GM19463 (cell line): ENCODE measurements at regions not wholly inside any gene's neighbourhood (a gene's known extent, or its start where the extent isn't known, plus 50 kb on each side); places are given as distances from the start of the nearest gene placed in this dataset.

Experiments
- ATAC-seq: cut with Tn5 transposase; IDR thresholded peaks from one replicate; pipeline ENCODE4 v1.9.1; 2021; ENCODE audit warnings: mild to moderate bottlenecking, moderate library complexity; ENCODE audit not compliant: unreplicated experiment

- ATAC-seq = no peak
These were observed 657.8 kb downstream of the GALC start for GRCh38 chr14:87334997-87335685.

GRCh38 chr14:87331991-87332390 lies 661.0 kb downstream of the GALC start:
- no peak for ATAC-seq

- ATAC-seq = no peak
These were observed 667.2 kb downstream of the GALC start for GRCh38 chr14:87325741-87326140.

- no peak for ATAC-seq
These were observed 669.8 kb downstream of the GALC start for GRCh38 chr14:87323191-87323590.

- no peak for ATAC-seq
These were observed 671.4 kb downstream of the GALC start for GRCh38 chr14:87321548-87321947.

GRCh38 chr14:87312894-87313205 lies 680.1 kb downstream of the GALC start:
- no peak for ATAC-seq

- ATAC-seq = no peak
These were observed 680.7 kb downstream of the GALC start for GRCh38 chr14:87312169-87312893.

- ATAC-seq = no peak
These were observed 683.4 kb downstream of the GALC start for GRCh38 chr14:87309557-87309956.

- ATAC-seq = no peak
These were observed 686.4 kb downstream of the GALC start for GRCh38 chr14:87306409-87307168.

- ATAC-seq = no peak
These were observed 687.6 kb downstream of the GALC start for GRCh38 chr14:87305345-87305744.

GRCh38 chr14:87304404-87304803 lies 688.6 kb downstream of the GALC start:
- no peak for ATAC-seq

GRCh38 chr14:87286826-87287225 lies 706.2 kb downstream of the GALC start:
- ATAC-seq = no peak

- ATAC-seq = no peak
These were observed 706.8 kb downstream of the GALC start for GRCh38 chr14:87286191-87286590.

- ATAC-seq = no peak
These were observed 707.5 kb downstream of the GALC start for GRCh38 chr14:87285506-87285905.

- ATAC-seq = no peak
These were observed 709.4 kb downstream of the GALC start for GRCh38 chr14:87283547-87283946.

- no peak for ATAC-seq
These were observed 710.7 kb downstream of the GALC start for GRCh38 chr14:87282266-87282665.

GRCh38 chr14:87278415-87278814 lies 714.6 kb downstream of the GALC start:
- ATAC-seq = no peak

GRCh38 chr14:87271331-87271730 lies 721.7 kb downstream of the GALC start:
- no peak for ATAC-seq

GRCh38 chr14:87268997-87269396 lies 724.0 kb downstream of the GALC start:
- ATAC-seq = no peak

- ATAC-seq = no peak
These were observed 728.2 kb downstream of the GALC start for GRCh38 chr14:87264796-87265195.

- ATAC-seq = no peak
These were observed 728.7 kb downstream of the GALC start for GRCh38 chr14:87264272-87264785.

- no peak for ATAC-seq
These were observed 731.4 kb downstream of the GALC start for GRCh38 chr14:87261621-87262020.
